WTC11 (cell line): ENCODE measurements at regions not wholly inside any gene's neighbourhood (a gene's known extent, or its start where the extent isn't known, plus 50 kb on each side); places are given as distances from the start of the nearest gene placed in this dataset.
A peak's percentile ranks its signal among the peaks of the same experiment; 100 is the strongest.

Source experiments
- ATAC-seq: fragments of 200-7000 bp; cut with Tn5 transposase; 2 replicates; pipeline ENCODE4 v1.10.0; 2021; ENCODE audit warnings: mild to moderate bottlenecking, moderate library complexity
- CTCF ChIA-PET: fragments of 300-600 bp; sonication (Branson Sonifier 250); formaldehyde crosslinking; loops from one replicate; lab custom pipeline; 2021; ENCODE audit warnings: antibody characterized with exemption; lab: Charles Lee
- POLR2A ChIA-PET: fragments of 350-600 bp; sonication (Branson Sonifier 250); formaldehyde crosslinking; loops from one replicate; lab custom pipeline; 2021; ENCODE audit warnings: antibody characterized with exemption; lab: Charles Lee
- DNase-seq: peaks from one replicate; pipeline ENCODE4 v3.0.0; 2021; ENCODE audit warnings: low spot score
- H3K27ac Mint-ChIP-seq: 2 replicates; pipeline ENCODE4 v1.8.0; 2021; ENCODE audit warnings: mixed read lengths
- H3K27me3 Mint-ChIP-seq: 2 replicates; pipeline ENCODE4 v1.8.0; 2021; ENCODE audit warnings: low read depth, mild to moderate bottlenecking, moderate library complexity, mixed read lengths
- H3K36me3 Mint-ChIP-seq: 2 replicates; pipeline ENCODE4 v1.8.0; 2021; ENCODE audit warnings: mixed read lengths
- H3K4me1 Mint-ChIP-seq: 2 replicates; pipeline ENCODE4 v1.8.0; 2022; ENCODE audit warnings: mixed read lengths
- H3K4me3 Mint-ChIP-seq: 2 replicates; pipeline ENCODE4 v1.8.0; 2021; ENCODE audit warnings: mild to moderate bottlenecking, moderate library complexity, mixed read lengths
- H3K9me3 Mint-ChIP-seq: 2 replicates; pipeline ENCODE4 v1.8.0; 2021; ENCODE audit warnings: mixed read lengths
- ARID4B ChIP-seq: sonication (generic); formaldehyde crosslinking; IDR thresholded peaks from 2 replicates; pipeline ENCODE4 v1.8.0; 2023; ENCODE audit warnings: missing genetic modification reagents, mild to moderate bottlenecking, borderline replicate concordance
- ERG ChIP-seq: fragments of 250-450 bp; sonication (Bioruptor Pico); IDR thresholded peaks from 2 replicates; pipeline ENCODE4 v1.8.0; 2021; ENCODE audit warnings: mild to moderate bottlenecking
- GRHL2 ChIP-seq: fragments of 250-450 bp; sonication (Bioruptor Pico); IDR thresholded peaks from 2 replicates; pipeline ENCODE4 v1.8.0; 2022; ENCODE audit warnings: mild to moderate bottlenecking, moderate library complexity; ENCODE audit not compliant: insufficient replicate concordance, severe bottlenecking
- GTF2I ChIP-seq: fragments of 250-450 bp; sonication (Bioruptor Pico); conservative IDR thresholded peaks from 2 replicates; pipeline ENCODE4 v1.4.0; 2021; ENCODE audit warnings: mild to moderate bottlenecking
- MLX ChIP-seq: sonication (generic); formaldehyde crosslinking; IDR thresholded peaks from 2 replicates; pipeline ENCODE4 v1.8.1; 2023; ENCODE audit warnings: mild to moderate bottlenecking, missing genetic modification reagents, moderate library complexity
- MXD4 ChIP-seq: fragments of 250-450 bp; sonication (Bioruptor Pico); IDR thresholded peaks from 2 replicates; pipeline ENCODE4 v1.8.0; 2021; ENCODE audit warnings: mild to moderate bottlenecking, moderate library complexity, borderline replicate concordance
- NFATC4 ChIP-seq: fragments of 250-450 bp; sonication (Bioruptor Pico); IDR thresholded peaks from 2 replicates; pipeline ENCODE4 v1.9.0; 2021; ENCODE audit warnings: mild to moderate bottlenecking
- NFE2L1 ChIP-seq: sonication (generic); formaldehyde crosslinking; IDR thresholded peaks from 2 replicates; pipeline ENCODE4 v1.8.1; 2023; ENCODE audit warnings: missing genetic modification reagents
- NR1H2 ChIP-seq: sonication (generic); formaldehyde crosslinking; IDR thresholded peaks from 2 replicates; pipeline ENCODE4 v1.9.0; 2021; ENCODE audit warnings: mild to moderate bottlenecking, moderate library complexity, missing genetic modification reagents
- PRDM15 ChIP-seq: sonication (generic); formaldehyde crosslinking; IDR thresholded peaks from 2 replicates; pipeline ENCODE4 v1.8.0; 2022; ENCODE audit warnings: missing genetic modification reagents
- SMAD4 ChIP-seq: sonication (generic); formaldehyde crosslinking; IDR thresholded peaks from 2 replicates; pipeline ENCODE4 v1.8.0; 2022; ENCODE audit warnings: mild to moderate bottlenecking, missing genetic modification reagents
- ZBTB21 ChIP-seq: sonication (generic); formaldehyde crosslinking; IDR thresholded peaks from 2 replicates; pipeline ENCODE4 v1.8.1; 2023; ENCODE audit warnings: mild to moderate bottlenecking, missing genetic modification reagents, borderline replicate concordance
- ZNF121 ChIP-seq: sonication (generic); formaldehyde crosslinking; IDR thresholded peaks from 2 replicates; pipeline ENCODE4 v1.8.0; 2023; ENCODE audit warnings: missing genetic modification reagents
- ZNF281 ChIP-seq: sonication (generic); formaldehyde crosslinking; IDR thresholded peaks from 2 replicates; pipeline ENCODE4 v1.8.0; 2023; ENCODE audit warnings: mild to moderate bottlenecking, missing genetic modification reagents
- ZNF416 ChIP-seq: fragments of 250-450 bp; sonication (Bioruptor Pico); IDR thresholded peaks from 2 replicates; pipeline ENCODE4 v1.9.0; 2021; ENCODE audit warnings: mild to moderate bottlenecking, inconsistent platforms

- no peaks in the 10 kb centered on the region for H3K27me3 Mint-ChIP-seq
- H3K4me1 Mint-ChIP-seq, result peaks cover 34% of the 10 kb centered on the region
- POLR2A ChIA-PET, result no interaction called here
- no peak for DNase-seq
- H3K9me3 Mint-ChIP-seq, result 0 out of 2 replicates have a peak, but pooled peaks cover 3% of the 10 kb centered on the region
- H3K27ac Mint-ChIP-seq, result 0 out of 2 replicates have a peak overlapping the region, but pooled peaks have one; percentile 19
- ATAC-seq, result no peak
- CTCF ChIA-PET, result no interaction called here
- no peaks in the 10 kb centered on the region for H3K36me3 Mint-ChIP-seq
- TF ChIP-seq ARID4B, result no peak
- TF ChIP-seq ZNF281 (CRISPR knock-in tag), result no peak
- no peak for TF ChIP-seq SMAD4 (CRISPR knock-in tag)
- no peak for TF ChIP-seq NR1H2 (CRISPR knock-in tag)
- TF ChIP-seq ZNF121 (CRISPR knock-in tag), result no peak
- TF ChIP-seq NFATC4, result no peak
- TF ChIP-seq ZBTB21 (CRISPR knock-in tag), result no peak
- TF ChIP-seq ERG (CRISPR knock-in tag), result no peak
- H3K4me3 Mint-ChIP-seq, result no peak overlapping the region
Observed at GRCh38 chr16:63577891-63578290, 1541.7 kb upstream of the CDH8 start.

GRCh38 chr16:63575041-63575440 lies 1538.8 kb upstream of the CDH8 start:
- H3K9me3 Mint-ChIP-seq, result 0 out of 2 replicates have a peak, but pooled peaks cover 3% of the 10 kb centered on the region
- ChIA-PET CTCF (no interaction called here), POLR2A (interaction anchor here (0.6 kb wide), 1 partner anchor 493 kb away, joined by 3 read pairs; no protein-coding TSS in a partner anchor)
- no peak overlapping the region for H3K27ac Mint-ChIP-seq
- no peaks in the 10 kb centered on the region for H3K27me3 Mint-ChIP-seq
- DNase-seq (no peak), ATAC-seq (peak; percentile 51)
- peaks cover 34% of the 10 kb centered on the region for H3K4me1 Mint-ChIP-seq
- no peaks in the 10 kb centered on the region for H3K36me3 Mint-ChIP-seq
- peak overlapping the region; percentile 5; the same call in 1 of the 2 replicates for H3K4me3 Mint-ChIP-seq
- TF ChIP-seq ARID4B, result no peak
- no peak for TF ChIP-seq MLX
- no peak for TF ChIP-seq ZNF416 (CRISPR knock-in tag)
- no peak for TF ChIP-seq MXD4 (CRISPR knock-in tag)
- no peak for TF ChIP-seq PRDM15
- TF ChIP-seq GTF2I (CRISPR knock-in tag), result no peak
- no peak for TF ChIP-seq GRHL2 (CRISPR knock-in tag)
- TF ChIP-seq NFE2L1, result no peak
